ENCODE measurements at regions not wholly inside any gene's neighbourhood (a gene's known extent, or its start where the extent isn't known, plus 50 kb on each side); places are given as distances from the start of the nearest gene placed in this dataset.

DNA sequence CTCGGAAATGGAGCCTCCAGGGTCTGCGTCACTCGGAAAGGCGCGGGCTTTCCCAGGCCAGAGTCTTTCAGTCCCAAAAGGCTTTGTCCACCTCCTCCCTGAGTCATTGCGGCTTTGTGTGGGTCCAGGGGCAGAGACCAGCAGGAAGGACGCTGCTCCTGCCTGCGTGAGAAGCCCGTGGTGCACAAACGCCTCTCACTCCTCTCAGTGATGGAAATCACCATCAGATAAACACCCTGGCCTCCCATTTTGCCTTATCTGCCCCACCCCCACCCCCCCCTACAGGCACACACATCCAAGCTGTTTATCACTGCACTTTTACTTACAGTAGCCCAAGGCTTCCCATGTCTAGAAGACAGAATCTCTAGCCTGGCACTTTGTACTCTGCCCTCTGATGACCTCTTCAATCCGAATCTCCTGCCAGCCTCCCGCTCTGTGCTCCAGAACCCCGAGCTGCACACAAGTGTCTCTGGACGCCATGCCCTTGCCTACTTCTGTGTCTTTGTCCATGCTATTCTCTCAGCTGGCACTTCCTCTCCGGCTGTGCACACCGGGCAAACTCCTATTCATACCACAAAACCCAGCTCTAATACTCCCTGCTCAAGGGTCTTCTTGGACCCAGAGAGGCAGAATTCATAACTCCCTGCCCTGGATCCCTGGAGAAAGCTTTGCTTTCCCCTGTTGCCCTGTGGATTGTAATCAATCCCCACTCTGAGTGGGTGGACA lies 954.6 kb downstream of the TBC1D22A start:
- no peaks in the 10 kb centered on the region for H3K36me3 ChIP-seq (ENCODE audit: insufficient read depth, low read length)
- H3K9me3 ChIP-seq (ENCODE audit: low read depth, low read length) = no peaks in the 10 kb centered on the region

DNA sequence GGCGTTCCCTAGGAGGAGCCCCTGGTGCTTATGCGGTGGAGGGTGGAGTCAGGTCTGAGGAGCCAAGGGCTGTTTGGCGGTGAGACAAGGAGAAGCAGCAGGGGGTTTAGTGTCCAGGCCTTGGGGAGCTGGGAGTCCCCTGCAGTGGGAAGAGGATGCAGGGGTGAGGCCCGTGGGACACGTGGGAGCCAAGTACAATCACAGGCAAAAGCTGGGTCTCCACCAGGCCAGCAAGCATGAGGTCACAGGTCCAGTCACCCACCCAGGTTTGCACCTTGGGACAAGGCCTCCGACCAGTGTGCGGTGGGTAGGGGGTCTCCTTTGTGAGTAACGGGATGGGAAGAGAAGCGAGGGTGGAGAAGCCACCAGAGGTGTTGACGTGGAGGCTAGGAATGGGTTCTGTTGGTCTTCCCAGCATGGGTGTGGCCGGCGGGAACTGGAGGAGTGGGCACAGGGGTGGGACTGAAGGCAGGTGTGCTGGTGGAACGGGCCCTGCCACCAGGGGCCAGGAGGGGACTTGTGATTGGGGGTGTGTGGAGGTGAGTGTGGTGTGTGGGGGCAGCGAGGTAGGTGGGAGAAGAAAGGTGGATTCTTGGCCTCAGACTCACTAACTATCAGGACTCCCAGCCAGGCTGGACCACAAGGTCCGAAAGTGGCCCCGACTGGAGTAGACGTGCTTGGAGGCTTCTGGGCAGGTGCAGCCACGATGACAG lies 953.6 kb downstream of the TBC1D22A start:
- H3K27ac ChIP-seq = no peak overlapping the region
- no peak overlapping the region for H3K4me3 ChIP-seq
- DNase-seq (ENCODE audit: low read depth, low spot score) = no peak
- H3K9ac ChIP-seq (ENCODE audit: insufficient read length) = no peak overlapping the region
- no peaks in the 10 kb centered on the region for H3K9me3 ChIP-seq (ENCODE audit: low read depth, low read length)
- no peaks in the 10 kb centered on the region for H3K36me3 ChIP-seq (ENCODE audit: insufficient read depth, low read length)
- TF ChIP-seq FOXP2 (optimal IDR thresholded peaks at IDR 0.05; ENCODE audit: control extremely low read depth, extremely low read length, insufficient read depth) = no peak
- no peak for TF ChIP-seq POLR2AphosphoS5 (IDR thresholded peaks at IDR 0.05; ENCODE audit: borderline replicate concordance, low read depth, low read length)
- no peak for TF ChIP-seq EZH2 (IDR thresholded peaks at IDR 0.05)

More for the DNA sequence above, 954.6 kb downstream of the TBC1D22A start:
- Histone ChIP-seq H3K4me3 (no peak overlapping the region), H3K27ac (no peak overlapping the region), H3K9ac (ENCODE audit: insufficient read length) (no peak overlapping the region)
- no peak for DNase-seq (ENCODE audit: low read depth, low spot score)
- TF ChIP-seq FOXP2 (optimal IDR thresholded peaks at IDR 0.05; ENCODE audit: control extremely low read depth, extremely low read length, insufficient read depth) (no peak), EZH2 (IDR thresholded peaks at IDR 0.05) (no peak), POLR2AphosphoS5 (IDR thresholded peaks at IDR 0.05; ENCODE audit: borderline replicate concordance, low read depth, low read length) (no peak)

DNA sequence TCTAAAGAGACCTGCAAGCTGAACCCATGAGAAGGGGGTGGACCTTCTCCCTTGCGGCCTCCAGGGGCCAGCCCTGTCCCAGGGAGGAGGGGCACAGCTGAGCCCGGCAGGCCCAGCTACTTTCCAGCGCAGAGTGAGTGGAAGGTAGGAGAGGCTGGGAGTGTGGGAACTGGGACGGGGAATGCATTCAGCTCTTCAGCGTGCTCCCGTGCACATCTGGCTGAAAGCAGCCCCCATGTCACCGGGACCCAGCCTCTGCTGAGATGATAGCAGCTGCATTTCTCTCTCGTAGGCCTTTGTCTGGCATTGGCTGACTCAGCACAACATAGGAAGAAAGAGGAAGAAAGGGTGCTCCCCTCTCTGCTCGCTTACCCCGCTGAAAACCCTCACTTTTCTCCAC lies 951.5 kb downstream of the TBC1D22A start:
- no peak for TF ChIP-seq FOXP2 (optimal IDR thresholded peaks at IDR 0.05; ENCODE audit: control extremely low read depth, extremely low read length, insufficient read depth)
- no peak for TF ChIP-seq POLR2AphosphoS5 (IDR thresholded peaks at IDR 0.05; ENCODE audit: borderline replicate concordance, low read depth, low read length)
- no peak for TF ChIP-seq EZH2 (IDR thresholded peaks at IDR 0.05)
- Histone ChIP-seq H3K36me3 (ENCODE audit: insufficient read depth, low read length) (no peaks in the 10 kb centered on the region), H3K4me3 (no peak overlapping the region), H3K9ac (ENCODE audit: insufficient read length) (no peak overlapping the region), H3K9me3 (ENCODE audit: low read depth, low read length) (no peaks in the 10 kb centered on the region), H3K27ac (no peak overlapping the region)
- no peak for DNase-seq (ENCODE audit: low read depth, low spot score)

DNA sequence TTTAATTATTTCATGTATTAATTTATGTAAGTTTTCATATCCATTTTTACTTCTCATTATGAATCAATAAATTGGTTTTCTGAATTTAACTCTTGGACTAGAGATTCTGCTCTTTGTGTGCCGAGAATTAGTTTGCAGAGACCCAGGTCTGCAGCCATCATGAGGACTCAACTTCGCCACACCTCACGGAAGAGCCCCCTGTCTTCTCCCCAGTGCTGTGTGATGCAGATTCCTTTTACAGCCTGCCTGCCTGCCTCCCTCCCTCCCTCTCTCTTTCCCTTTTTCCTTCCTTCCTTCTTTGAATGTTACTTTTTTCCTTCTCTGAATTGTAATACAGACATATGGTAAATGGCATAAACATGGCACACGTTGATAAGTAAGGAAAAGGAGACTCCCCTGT lies 947.7 kb downstream of the TBC1D22A start:
- Histone ChIP-seq H3K36me3 (ENCODE audit: insufficient read depth, low read length) (no peaks in the 10 kb centered on the region), H3K9ac (ENCODE audit: insufficient read length) (no peak overlapping the region), H3K9me3 (ENCODE audit: low read depth, low read length) (no peaks in the 10 kb centered on the region), H3K4me3 (no peak overlapping the region), H3K27ac (no peak overlapping the region)
- DNase-seq (ENCODE audit: low read depth, low spot score) = no peak
- TF ChIP-seq FOXP2 (optimal IDR thresholded peaks at IDR 0.05; ENCODE audit: control extremely low read depth, extremely low read length, insufficient read depth) = no peak
- TF ChIP-seq EZH2 (IDR thresholded peaks at IDR 0.05) = no peak
- no peak for TF ChIP-seq POLR2AphosphoS5 (IDR thresholded peaks at IDR 0.05; ENCODE audit: borderline replicate concordance, low read depth, low read length)

DNA sequence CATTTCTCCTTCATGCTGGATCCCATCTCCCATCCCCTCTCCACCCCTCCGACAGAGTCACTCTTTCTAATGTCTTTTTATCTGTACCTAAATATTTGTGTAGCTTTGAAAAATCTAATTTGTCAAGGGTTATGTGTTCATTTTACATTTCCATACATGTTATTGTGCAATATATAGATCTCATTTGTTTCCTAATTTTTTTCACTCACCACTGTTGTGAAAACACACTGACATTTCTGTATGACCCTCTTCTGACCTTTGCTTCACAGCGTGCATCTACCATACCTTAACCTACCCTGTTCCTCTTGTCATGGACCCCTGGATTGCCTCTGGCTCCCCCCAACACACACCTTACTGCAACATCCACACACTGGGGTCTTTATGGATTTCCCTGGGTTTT lies 942.9 kb downstream of the TBC1D22A start:
- Histone ChIP-seq H3K36me3 (ENCODE audit: insufficient read depth, low read length) (no peaks in the 10 kb centered on the region), H3K9ac (ENCODE audit: insufficient read length) (no peak overlapping the region), H3K9me3 (ENCODE audit: low read depth, low read length) (no peaks in the 10 kb centered on the region), H3K4me3 (no peak overlapping the region), H3K27ac (no peak overlapping the region)
- DNase-seq (ENCODE audit: low read depth, low spot score) = no peak
- TF ChIP-seq FOXP2 (optimal IDR thresholded peaks at IDR 0.05; ENCODE audit: control extremely low read depth, extremely low read length, insufficient read depth) (no peak), POLR2AphosphoS5 (IDR thresholded peaks at IDR 0.05; ENCODE audit: borderline replicate concordance, low read depth, low read length) (no peak), EZH2 (IDR thresholded peaks at IDR 0.05) (no peak)

DNA sequence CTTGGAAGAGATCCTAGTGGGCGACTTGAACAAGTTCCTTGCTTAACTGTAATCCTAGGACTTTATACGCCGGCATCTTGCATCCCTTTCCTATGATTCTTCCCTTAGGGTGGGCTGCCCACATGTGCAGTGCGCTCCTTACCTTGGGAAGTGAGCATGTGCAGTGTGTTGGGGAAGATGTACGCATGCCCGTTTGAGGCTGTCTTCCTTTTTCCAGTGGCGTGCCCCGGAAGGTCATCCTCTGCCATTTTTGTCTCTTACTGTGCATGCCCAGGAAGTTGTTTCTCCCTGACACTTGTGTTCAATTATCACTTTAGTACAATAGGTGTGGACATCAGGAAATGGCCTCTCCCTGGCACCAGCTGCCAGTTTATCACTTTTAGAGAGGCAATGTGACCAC lies 936.5 kb downstream of the TBC1D22A start:
- no peak for TF ChIP-seq POLR2AphosphoS5 (IDR thresholded peaks at IDR 0.05; ENCODE audit: borderline replicate concordance, low read depth, low read length)
- TF ChIP-seq FOXP2 (optimal IDR thresholded peaks at IDR 0.05; ENCODE audit: control extremely low read depth, extremely low read length, insufficient read depth) = no peak
- TF ChIP-seq EZH2 (IDR thresholded peaks at IDR 0.05) = no peak
- Histone ChIP-seq H3K36me3 (ENCODE audit: insufficient read depth, low read length) (no peaks in the 10 kb centered on the region), H3K9ac (ENCODE audit: insufficient read length) (no peak overlapping the region), H3K27ac (no peak overlapping the region), H3K9me3 (ENCODE audit: low read depth, low read length) (no peaks in the 10 kb centered on the region), H3K4me3 (no peak overlapping the region)
- DNase-seq (ENCODE audit: low read depth, low spot score) = no peak

DNA sequence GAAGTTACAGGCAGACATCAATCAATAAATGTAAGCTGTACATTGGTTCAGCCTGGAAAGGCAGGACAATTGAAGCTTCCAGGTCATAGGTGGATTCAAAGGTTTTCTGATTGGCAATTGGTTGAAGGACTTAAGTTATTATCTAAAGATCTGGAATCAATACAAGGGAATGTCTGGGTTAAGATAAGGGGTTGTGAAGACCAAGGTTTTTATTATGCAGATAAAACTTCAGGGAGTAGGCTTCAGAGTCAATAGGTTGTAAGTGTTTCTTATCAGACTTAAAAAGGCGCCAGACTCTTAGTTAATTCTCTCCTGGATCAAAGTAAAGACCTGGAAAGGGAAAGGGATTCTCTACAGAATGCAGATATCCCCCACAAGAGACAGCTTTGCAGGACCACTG lies 935.4 kb downstream of the TBC1D22A start:
- H3K27ac ChIP-seq = no peak overlapping the region
- no peaks in the 10 kb centered on the region for H3K36me3 ChIP-seq (ENCODE audit: insufficient read depth, low read length)
- TF ChIP-seq EZH2 (IDR thresholded peaks at IDR 0.05) (no peak), FOXP2 (optimal IDR thresholded peaks at IDR 0.05; ENCODE audit: control extremely low read depth, extremely low read length, insufficient read depth) (no peak), POLR2AphosphoS5 (IDR thresholded peaks at IDR 0.05; ENCODE audit: borderline replicate concordance, low read depth, low read length) (no peak)
- no peak overlapping the region for H3K4me3 ChIP-seq
- DNase-seq (ENCODE audit: low read depth, low spot score) = no peak
- no peak overlapping the region for H3K9ac ChIP-seq (ENCODE audit: insufficient read length)
- H3K9me3 ChIP-seq (ENCODE audit: low read depth, low read length) = no peaks in the 10 kb centered on the region

- Histone ChIP-seq H3K4me3 (no peak overlapping the region), H3K36me3 (ENCODE audit: insufficient read depth, low read length) (no peaks in the 10 kb centered on the region), H3K27ac (no peak overlapping the region), H3K9ac (ENCODE audit: insufficient read length) (no peak overlapping the region), H3K9me3 (ENCODE audit: low read depth, low read length) (no peaks in the 10 kb centered on the region)
- no peak for DNase-seq (ENCODE audit: low read depth, low spot score)
- TF ChIP-seq FOXP2 (optimal IDR thresholded peaks at IDR 0.05; ENCODE audit: control extremely low read depth, extremely low read length, insufficient read depth) (no peak), EZH2 (IDR thresholded peaks at IDR 0.05) (no peak), POLR2AphosphoS5 (IDR thresholded peaks at IDR 0.05; ENCODE audit: borderline replicate concordance, low read depth, low read length) (no peak)
Measured at GRCh38 chr22:47696776-47697175, 934.3 kb downstream of the TBC1D22A start.
